Vagina (tissue), 2 donors: ENCODE measurements at regions not wholly inside any gene's neighbourhood (a gene's known extent, or its start where the extent isn't known, plus 50 kb on each side); places are given as distances from the start of the nearest gene placed in this dataset.
A peak's percentile ranks its signal among the peaks of the same experiment; 100 is the strongest.

Experiments
- DNase-seq, 2 donors: peaks; one replicate each; pipeline ENCODE4 v3.0.0-alpha.2; 2017; ENCODE audit errors: extremely low spot score in 2 of 2
- H3K27ac ChIP-seq: fragments of 200-600 bp; sonication (generic); one replicate; pipeline ENCODE4 v1.5.1; 2019
- H3K27me3 ChIP-seq: fragments of 200-600 bp; sonication (generic); one replicate; pipeline ENCODE4 v1.5.1; 2019
- H3K36me3 ChIP-seq, 2 donors: fragments of 200-600 bp; sonication (generic); one replicate each; pipeline ENCODE4 v1.5.1; 2017 to 2019
- H3K4me1 ChIP-seq: fragments of 200-600 bp; sonication (generic); one replicate; pipeline ENCODE4 v1.5.1; 2019
- H3K4me3 ChIP-seq, 2 donors: fragments of 200-600 bp; sonication (generic); 1 replicate in 1 of 2; 2 replicates in 1 of 2; pipeline ENCODE4 v1.5.1; 2016 to 2019
- H3K9me3 ChIP-seq: fragments of 200-600 bp; sonication (generic); one replicate; pipeline ENCODE4 v1.5.1; 2019
- CTCF ChIP-seq, 3 experiments: fragments of 450-650 bp in 2 of 3; fragments of 200-600 bp in 1 of 3; sonication (generic) in 1 of 3; IDR thresholded peaks; one replicate each; pipeline ENCODE4 v1.5.1; 2017 to 2019; ENCODE audit warnings: antibody characterized with exemption in 3 of 3, mild to moderate bottlenecking in 2 of 3, moderate library complexity in 2 of 3
- POLR2A ChIP-seq, 2 donors: fragments of 450-650 bp; IDR thresholded peaks; one replicate each; pipeline ENCODE4 v1.6.1; 2017; ENCODE audit warnings: antibody characterized with exemption in 2 of 2, mild to moderate bottlenecking in 2 of 2, moderate library complexity in 2 of 2
- POLR2AphosphoS5 ChIP-seq, 2 donors: sonication (generic); formaldehyde crosslinking; IDR thresholded peaks; one replicate each; pipeline ENCODE4 v1.9.0; 2017; ENCODE audit warnings: antibody characterized with exemption in 2 of 2, mild to moderate bottlenecking in 2 of 2, low read depth in 1 of 2; ENCODE audit not compliant: insufficient read depth in 1 of 2
- intact Hi-C: fragments of 100-400 bp; cut with DNase I; formaldehyde crosslinking; loops from one replicate; pipeline ENCODE4 v1.15.1; 2023

- no peak overlapping the region for H3K4me3 ChIP-seq
- no peaks in the 10 kb centered on the region for H3K9me3 ChIP-seq
- H3K27me3 ChIP-seq, result no peaks in the 10 kb centered on the region
- no peaks in the 10 kb centered on the region for H3K36me3 ChIP-seq
- intact Hi-C loops, result no loop called here
- DNase-seq, result no peak
- TF ChIP-seq POLR2AphosphoS5 (IDR thresholded peaks at IDR 0.05; ENCODE audit: insufficient read depth in 1 of 2, low read depth in 1 of 2), result no peak
- TF ChIP-seq CTCF (IDR thresholded peaks at IDR 0.05), result no peak
- TF ChIP-seq POLR2A (IDR thresholded peaks at IDR 0.05), result no peak
- peaks cover 35% of the 10 kb centered on the region for H3K4me1 ChIP-seq
- peak overlapping the region; percentile 31 for H3K27ac ChIP-seq
Measured at GRCh38 chr4:123554801-123555232, 158.2 kb downstream of the SPRY1 start.

- H3K4me1 ChIP-seq, result peaks cover 35% of the 10 kb centered on the region
- TF ChIP-seq POLR2A (IDR thresholded peaks at IDR 0.05) (no peak), POLR2AphosphoS5 (IDR thresholded peaks at IDR 0.05; ENCODE audit: insufficient read depth in 1 of 2, low read depth in 1 of 2) (peak in 1 of 2 donors; percentile 75)
- no peaks in the 10 kb centered on the region for H3K36me3 ChIP-seq
- intact Hi-C loops, result no loop called here
- DNase-seq, result peak in 1 of 2 donors; percentile 91
- H3K9me3 ChIP-seq, result no peaks in the 10 kb centered on the region
- no peaks in the 10 kb centered on the region for H3K27me3 ChIP-seq
- no peak overlapping the region for H3K4me3 ChIP-seq
- H3K27ac ChIP-seq, result peak overlapping the region; percentile 31
Measured at GRCh38 chr4:123555233-123555806, 158.7 kb downstream of the SPRY1 start.

- no peaks in the 10 kb centered on the region for H3K27me3 ChIP-seq
- H3K27ac ChIP-seq, result peak overlapping the region; percentile 31
- no peak overlapping the region for H3K4me3 ChIP-seq
- DNase-seq, result no peak
- intact Hi-C loops, result no loop called here
- TF ChIP-seq POLR2AphosphoS5 (IDR thresholded peaks at IDR 0.05; ENCODE audit: insufficient read depth in 1 of 2, low read depth in 1 of 2), result no peak
- TF ChIP-seq POLR2A (IDR thresholded peaks at IDR 0.05), result no peak
- TF ChIP-seq CTCF (IDR thresholded peaks at IDR 0.05), result no peak
- H3K9me3 ChIP-seq, result no peaks in the 10 kb centered on the region
- H3K36me3 ChIP-seq, result no peaks in the 10 kb centered on the region
- H3K4me1 ChIP-seq, result peaks cover 35% of the 10 kb centered on the region
Measured at GRCh38 chr4:123555807-123556273, 159.2 kb downstream of the SPRY1 start.

- intact Hi-C loops, result no loop called here
- Histone ChIP-seq H3K4me3 (no peak overlapping the region), H3K27me3 (no peaks in the 10 kb centered on the region), H3K4me1 (peaks cover 35% of the 10 kb centered on the region), H3K36me3 (no peaks in the 10 kb centered on the region), H3K9me3 (no peaks in the 10 kb centered on the region), H3K27ac (peak overlapping the region; percentile 31)
- no peak for DNase-seq
- TF ChIP-seq POLR2A (IDR thresholded peaks at IDR 0.05), result no peak
- TF ChIP-seq CTCF (IDR thresholded peaks at IDR 0.05), result no peak
- TF ChIP-seq POLR2AphosphoS5 (IDR thresholded peaks at IDR 0.05; ENCODE audit: insufficient read depth in 1 of 2, low read depth in 1 of 2), result no peak
Measured at GRCh38 chr4:123556526-123556925, 159.9 kb downstream of the SPRY1 start.

- DNase-seq, result no peak
- TF ChIP-seq POLR2AphosphoS5 (IDR thresholded peaks at IDR 0.05; ENCODE audit: insufficient read depth in 1 of 2, low read depth in 1 of 2) (no peak), CTCF (IDR thresholded peaks at IDR 0.05) (no peak), POLR2A (IDR thresholded peaks at IDR 0.05) (no peak)
- Histone ChIP-seq H3K27me3 (no peaks in the 10 kb centered on the region), H3K27ac (no peak overlapping the region), H3K9me3 (no peaks in the 10 kb centered on the region), H3K4me3 (no peak overlapping the region), H3K4me1 (peaks cover 35% of the 10 kb centered on the region), H3K36me3 (no peaks in the 10 kb centered on the region)
- intact Hi-C loops, result no loop called here
Measured at GRCh38 chr4:123557857-123558536, 161.4 kb downstream of the SPRY1 start.
